Cardiac septum (tissue), 1 donor: ENCODE measurements at regions not wholly inside any gene's neighbourhood (a gene's known extent, or its start where the extent isn't known, plus 50 kb on each side); places are given as distances from the start of the nearest gene placed in this dataset.
A peak's percentile ranks its signal among the peaks of the same experiment; 100 is the strongest.
"Not testable (repeated sequence)": the region's sequence is repeated elsewhere in the genome, so short reads cannot be mapped to it uniquely, and the experiment has no call there.

Source experiments
- DNase-seq: peaks from one replicate; pipeline ENCODE4 v3.0.0-alpha.2; 2020; ENCODE audit warnings: low spot score
- intact Hi-C: fragments of 100-400 bp; cut with DNase I; formaldehyde crosslinking; loops from one replicate; pipeline ENCODE4 v1.14.0; 2022
- donor health status: DM: no; HTN: no; CAD: no.

DNA sequence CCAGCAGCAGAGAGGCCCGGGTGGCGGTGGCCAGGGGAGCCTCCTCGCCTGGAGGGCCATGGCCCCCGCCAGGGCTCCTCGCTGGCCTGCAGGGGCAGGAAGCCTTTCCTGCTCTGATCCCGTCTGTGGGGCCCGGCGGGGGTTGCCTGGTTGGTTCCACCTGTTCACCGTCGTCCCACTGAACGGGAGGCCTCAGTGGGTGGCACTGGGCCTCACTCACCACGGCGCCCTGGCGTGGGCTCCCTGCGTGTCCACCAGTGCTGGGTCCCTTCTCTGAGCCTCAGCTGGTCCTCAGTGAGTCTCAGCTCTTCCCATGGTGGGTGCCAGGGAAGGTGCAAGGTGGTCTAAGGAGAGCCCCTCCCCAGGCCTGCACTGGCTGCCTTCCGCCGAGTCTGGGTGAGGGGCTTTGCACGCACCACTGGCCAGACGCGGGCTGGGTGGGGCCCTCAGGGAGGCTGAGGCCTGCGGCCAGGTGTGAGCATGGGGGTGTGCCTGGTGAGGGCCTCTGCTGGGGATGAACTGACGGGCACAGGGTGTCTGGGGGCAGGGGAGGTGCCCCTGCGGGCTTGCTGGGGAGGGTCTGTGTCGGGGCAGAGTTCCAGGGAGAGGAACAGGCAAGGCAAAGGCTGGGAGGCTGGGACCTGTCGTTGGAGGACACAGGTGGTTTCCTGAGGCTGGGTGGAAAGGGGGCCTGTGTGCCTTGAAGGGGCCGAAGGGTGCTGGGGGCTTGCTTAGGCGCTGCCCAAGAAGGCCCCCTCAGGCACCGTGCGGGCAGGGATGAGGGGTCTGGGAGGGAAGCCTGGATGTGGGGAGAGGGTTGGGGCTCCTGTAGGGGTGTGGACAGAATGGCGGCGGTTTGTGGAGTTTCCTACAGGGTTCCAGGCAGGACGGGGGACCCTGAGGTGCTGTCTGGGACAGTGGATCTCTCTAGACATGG is 339.8 kb downstream of the TMEM121 start:
- DNase-seq = peak; percentile 68
- intact Hi-C loops = no loop called here

DNA sequence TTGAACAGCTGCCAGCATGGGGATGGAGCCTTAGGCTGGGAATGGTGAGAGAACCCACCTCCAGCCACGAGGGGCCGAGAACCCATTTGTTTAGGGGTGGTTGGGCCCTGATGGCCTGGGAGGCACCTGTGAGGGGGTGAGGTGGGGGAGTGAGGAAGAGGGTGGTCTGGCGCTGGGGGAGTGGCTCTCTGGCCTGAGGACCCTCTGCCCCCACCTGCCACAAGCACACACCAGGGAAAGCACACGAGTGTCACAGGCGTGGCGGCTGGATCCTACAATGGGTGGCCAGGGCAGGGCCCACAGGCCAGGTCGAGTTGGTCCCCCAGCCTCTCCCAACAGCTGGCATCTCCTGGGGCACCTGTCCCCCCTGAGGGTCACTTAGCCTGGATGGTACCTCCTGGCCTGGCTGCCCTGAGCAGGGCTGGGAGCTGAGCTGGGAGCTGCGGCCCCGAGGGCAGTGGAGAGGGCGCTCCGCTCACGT is 340.5 kb downstream of the TMEM121 start:
- DNase-seq = peak; percentile 64
- intact Hi-C loops = no loop called here

DNA sequence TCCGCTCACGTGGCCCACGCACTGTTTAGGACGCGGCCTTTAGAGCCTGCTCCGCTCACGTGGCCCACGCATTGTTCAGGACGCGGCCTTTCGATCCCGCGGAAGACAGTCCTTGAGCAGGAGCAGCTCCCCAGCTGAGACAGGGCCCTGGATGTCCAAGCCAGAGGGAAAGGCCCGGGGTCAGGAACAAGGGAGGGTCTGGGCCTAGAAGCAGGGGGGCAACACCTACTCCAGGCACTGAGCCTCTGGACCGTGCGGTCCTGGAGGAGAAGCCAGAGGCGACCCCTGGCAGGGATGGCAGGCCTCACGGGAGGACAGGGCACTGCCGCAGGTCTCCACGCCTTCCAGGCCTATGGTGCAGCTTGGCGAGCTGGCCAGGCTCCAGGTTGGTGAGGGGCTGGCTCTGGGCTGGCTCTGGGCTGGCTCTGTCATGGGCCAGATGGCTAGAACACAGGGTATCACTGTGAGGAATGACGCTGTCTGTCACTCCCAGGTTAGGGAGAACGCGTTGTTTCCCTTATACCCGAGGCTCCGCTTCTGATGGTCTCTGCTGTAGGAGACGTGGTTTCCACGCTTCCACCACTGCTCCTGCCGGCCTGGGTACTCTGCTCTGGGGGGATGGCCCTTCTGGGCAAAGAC is 341.7 kb downstream of the TMEM121 start:
- DNase-seq = peak; percentile 36
- intact Hi-C loops = no loop called here

DNA sequence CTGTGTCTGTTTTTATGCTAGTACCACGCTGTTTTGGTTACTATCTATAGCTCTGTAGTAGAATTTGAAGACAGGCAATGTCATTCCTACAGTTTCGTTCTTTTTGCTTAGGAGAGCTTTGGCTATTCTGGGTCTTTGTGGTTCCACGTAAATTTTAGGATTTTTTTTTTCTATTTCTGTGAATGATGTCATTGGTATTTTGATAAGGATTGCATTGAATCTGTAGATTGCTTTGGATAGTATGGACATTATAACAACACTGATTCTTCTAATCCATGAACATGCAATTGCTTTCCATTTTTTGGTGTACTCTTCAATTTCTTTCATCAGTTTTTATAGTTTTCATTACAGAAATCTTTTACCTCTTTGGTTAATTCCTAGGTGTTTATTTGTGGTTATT is 345.2 kb downstream of the TMEM121 start:
- intact Hi-C loops = no loop called here
- DNase-seq = no peak

DNA sequence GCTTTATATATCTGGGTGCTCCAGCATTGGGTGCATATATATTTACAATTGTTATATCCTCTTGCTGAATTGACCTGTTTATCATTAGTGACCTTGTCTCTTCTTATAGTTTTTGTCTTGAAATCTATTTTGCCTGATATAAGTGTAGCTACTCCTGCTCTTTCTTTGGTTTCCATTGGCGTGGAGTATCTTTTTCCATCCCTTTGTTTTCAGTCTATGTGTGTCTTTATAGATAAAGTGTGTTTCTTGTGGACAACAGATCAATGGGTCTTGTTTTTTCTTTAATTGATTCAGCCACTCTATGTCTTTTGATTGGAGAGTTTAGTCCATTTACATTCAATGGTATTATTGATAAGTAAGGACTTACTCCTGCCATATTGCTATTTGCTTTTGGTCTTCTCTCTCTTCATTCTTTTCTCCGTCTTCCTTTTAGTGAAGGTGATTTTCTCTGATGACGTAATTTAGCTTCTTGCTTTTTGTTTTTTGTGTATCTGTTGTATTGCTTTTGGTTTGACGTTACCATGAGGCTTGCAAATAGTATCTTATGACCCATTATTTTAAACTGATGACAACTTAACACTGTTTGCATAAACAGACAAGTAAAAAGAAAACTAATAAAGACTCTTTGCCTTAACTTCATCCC is 347.6 kb downstream of the TMEM121 start:
- no peak for DNase-seq
- intact Hi-C loops = no loop called here

DNA sequence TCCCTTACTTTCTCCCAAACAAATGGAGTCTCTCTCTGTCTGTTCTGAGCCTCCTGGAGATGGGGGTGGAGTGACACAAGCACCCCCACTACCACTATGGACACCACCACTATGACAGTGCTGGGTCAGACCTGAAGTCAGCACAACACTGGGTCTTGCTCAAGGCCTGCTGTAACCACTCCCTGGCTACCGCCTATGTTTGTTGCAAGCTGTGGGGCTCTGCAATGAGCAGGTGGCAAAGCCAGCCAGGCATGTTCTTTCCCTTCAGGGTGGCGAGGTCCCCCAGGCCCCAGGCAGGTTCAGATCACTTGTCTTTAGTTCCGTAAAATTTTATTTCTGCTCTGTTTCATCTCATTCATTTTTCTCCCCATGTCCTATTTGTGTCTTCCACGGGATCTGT is 349.8 kb downstream of the TMEM121 start:
- no peak for DNase-seq
- intact Hi-C loops = no loop called here

DNA sequence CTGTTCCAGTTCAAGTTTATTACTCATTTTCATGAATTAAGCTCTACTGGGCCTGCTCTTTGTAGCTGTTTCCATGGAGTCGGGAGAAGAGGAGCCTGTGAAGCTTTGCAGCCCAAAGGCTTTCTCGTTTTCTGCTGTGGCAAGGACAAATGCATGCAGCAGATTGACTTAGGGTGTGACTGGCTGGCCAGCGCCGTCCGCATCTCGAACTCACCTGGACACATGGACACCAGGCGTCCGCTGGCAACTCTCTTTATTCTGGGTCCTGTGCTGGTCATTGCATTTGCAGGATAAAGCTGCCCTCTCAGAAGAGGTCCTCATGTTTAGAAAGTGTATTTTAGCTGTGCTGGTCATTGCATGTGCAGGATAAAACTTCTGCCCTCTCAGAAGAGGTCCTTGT is 350.4 kb downstream of the TMEM121 start:
- intact Hi-C loops = no loop called here

DNA sequence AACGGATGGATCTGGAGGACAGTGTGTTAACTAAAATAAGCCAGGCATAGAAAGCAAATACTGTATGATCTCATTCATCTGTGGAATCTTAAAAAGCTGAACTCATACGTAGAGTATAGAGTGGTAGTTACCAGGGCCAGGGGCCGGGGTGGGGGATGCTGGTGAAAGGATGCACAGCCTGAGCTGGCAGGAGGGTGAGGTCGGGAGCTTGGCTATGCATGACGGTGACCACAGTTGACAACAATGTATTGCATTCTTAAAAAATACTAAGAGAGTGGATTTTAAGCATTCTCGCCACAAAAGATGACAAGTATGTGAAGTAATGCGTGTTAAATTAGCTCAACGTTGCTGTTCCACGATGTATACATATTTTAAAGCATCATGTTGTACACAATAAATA is 351.3 kb downstream of the TMEM121 start:
- intact Hi-C loops = no loop called here
- peak; percentile 44 for DNase-seq

More for the DNA sequence above, 350.4 kb downstream of the TMEM121 start:
- DNase-seq = peak; percentile 35

DNA sequence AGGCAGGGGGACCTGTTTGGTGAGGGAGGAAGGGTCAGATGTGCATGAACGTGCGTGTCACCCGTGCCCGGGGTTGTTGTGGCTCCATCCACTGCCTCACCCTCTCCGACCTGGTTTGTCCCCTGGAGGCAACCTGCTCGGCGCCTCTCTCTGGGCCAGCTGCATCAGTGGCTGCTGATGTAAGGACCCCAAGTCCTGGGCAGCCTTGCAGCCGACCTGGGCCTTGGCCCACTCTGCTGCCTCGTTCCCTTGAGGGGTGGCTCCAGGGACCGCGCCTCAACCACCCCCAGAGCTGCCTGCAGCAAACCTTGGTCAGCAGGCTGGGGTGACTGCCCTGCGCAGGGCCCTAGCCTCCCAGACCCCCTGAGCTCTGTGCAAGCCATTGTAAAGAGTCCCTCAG is 351.7 kb downstream of the TMEM121 start:
- DNase-seq = peak; percentile 53

DNA sequence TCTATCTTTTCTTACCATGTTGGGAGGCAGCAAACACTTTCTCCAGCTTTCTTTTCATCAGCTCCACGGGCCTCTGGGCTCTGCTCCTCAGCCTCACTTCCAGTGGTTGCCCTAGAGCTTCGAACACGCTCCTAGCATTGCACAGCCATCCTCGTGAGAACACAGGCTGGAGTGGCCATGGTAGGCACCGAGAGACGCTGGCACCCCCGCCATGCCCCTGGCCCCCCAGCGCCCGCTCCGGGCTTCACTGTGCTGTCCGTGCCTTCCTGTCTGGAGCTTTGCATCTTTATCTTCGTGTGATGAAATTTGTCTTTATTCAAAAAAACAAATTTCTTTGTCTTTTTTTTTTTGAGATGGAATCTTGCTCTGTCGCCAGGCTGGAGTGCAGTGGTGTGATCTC is 352.2 kb downstream of the TMEM121 start:
- intact Hi-C loops = no loop called here
- peak; percentile 31 for DNase-seq

More for the DNA sequence above, 351.7 kb downstream of the TMEM121 start:
- intact Hi-C loops = no loop called here

DNA sequence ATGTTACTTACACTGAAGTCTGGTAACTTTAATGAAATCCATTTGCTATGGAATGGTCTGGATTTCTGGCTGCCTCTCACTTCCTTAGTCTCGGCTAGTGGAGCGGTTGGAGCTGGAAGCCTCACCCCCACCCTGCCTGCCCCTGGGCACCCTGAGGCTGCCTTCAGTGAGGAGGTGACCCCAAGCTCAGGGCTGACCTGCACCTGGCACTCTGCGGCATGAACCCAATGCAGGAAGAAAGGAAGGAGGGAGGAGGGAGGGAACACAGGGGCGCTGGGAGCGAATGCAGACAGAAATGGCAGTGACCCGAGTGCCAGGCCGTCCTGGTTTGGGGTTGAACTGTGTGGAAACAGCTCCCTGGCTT is 353.1 kb downstream of the TMEM121 start:
- intact Hi-C loops = no loop called here
- DNase-seq = peak; percentile 31

DNA sequence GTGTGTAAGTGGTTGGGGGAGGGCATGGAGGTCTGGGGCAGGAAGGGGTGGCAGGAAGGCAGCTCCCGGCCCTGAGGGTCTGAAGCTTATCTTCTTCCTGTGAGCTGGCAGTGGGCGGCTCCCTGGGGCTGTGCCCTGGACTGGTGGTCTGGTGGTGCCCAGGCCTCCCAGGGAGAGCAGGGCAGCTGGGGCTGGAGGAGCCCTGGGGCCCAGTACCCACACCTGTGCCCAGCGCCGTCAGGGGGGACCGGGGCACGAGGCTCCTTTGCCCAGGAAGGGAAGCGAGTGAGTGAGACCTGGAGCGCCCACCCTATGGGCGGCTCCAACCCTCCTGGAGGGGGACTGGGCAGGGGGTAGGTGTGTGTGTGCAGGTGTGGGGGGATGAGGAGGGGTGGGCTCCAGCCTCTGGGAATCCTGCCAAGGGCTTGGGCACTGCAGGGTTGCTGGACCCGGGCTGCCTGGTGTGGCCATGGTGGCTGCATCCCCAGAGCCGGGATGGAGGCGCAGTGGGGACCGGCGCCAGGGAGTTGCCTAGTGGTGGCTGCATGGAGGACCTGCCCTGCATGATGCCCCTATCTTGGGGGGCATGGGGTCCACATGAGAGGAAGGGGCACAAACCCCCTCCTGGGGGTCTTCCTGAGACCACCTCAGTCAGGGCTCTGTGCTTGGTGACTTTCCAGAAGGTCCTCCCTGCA is 353.6 kb downstream of the TMEM121 start:
- intact Hi-C loops = no loop called here
- DNase-seq = peak; percentile 58

DNA sequence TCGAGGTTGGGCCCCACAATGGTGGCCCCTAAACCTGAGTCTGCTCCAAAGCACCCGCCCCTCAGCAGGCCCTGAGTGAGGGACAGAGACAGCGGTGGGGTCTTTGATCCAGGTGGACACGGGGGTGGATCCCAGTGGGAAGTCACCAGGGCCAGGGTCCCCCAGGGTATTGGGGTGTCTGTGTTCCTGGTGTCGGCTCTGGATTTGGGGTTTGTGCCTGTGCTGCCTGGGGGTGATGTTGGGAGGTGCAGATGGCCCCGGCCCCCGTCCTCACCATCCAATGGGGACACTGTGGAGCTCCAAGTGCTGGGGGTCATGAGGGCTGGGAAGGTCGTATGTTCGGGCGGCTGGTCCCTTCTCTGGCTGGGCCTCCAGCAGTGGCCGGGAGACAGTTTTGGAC is 354.2 kb downstream of the TMEM121 start:
- DNase-seq = peak; percentile 53

DNA sequence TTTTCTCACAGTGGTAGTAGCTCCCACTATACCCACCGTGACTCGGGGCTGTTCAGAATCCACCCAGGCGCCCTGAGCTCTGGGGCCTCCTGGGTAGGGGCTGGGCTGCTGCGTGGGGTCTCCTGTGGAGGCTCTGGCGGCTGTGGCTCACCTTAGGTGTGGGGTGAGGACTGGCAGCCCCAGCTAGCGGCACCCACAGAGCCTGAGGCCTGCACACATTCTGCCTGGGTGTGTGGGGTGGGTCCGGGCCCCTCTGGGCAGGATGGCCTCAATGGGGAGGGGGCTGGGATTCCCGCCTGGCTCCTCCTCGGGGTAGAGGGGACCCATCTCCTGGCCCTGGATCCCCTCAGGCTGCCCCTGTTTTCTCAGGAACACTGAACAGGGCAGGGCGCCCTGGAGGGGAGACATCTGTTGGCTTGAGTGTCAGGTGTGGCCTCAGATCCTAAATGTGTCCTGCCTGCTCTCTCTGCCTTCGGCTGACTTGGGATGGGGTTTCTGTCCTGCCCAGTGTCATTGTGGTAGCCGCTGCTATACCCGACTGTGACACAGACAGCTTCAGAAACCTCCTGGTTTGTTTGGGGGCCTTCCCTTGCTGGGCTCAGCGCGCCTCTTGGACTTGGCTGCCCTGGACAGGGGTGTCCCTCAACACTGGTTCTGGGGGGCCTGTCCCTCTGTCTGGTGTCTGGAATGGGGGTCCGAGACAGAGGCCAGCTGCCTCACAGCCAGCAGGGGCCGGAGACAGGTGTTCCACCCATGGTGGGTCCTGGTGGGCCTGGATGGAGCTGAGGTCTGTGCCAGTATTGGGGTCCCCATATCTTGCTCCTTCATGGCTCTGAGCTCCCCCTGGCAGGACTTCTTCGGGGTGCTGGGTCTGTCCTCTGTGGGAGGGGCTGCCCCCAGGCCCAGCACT is 354.9 kb downstream of the TMEM121 start:
- peak; percentile 74 for DNase-seq
- intact Hi-C loops = no loop called here

More for the DNA sequence above, 354.2 kb downstream of the TMEM121 start:
- intact Hi-C loops = no loop called here

DNA sequence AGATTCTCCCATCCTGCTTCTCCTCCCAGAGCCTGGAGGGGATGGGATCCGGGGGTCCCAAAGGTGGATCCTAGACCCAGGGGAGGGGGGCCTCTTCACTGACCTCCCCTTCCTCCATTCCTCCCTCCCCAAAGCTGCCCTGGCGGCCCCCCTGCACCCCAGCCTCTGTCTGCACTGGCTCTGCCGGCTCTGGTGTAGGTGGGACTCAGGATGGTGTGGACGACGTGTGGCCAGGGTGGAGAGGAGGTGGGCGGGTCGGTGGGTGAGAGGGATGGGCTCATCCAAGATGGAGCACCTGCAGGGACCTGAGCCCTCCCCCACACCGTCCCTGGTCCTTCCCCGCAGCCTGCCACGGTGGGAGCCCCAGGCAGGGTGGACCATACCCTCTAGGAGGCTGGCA is 355.6 kb downstream of the TMEM121 start:
- peak; percentile 54 for DNase-seq
- intact Hi-C loops = not testable (repeated sequence)

DNA sequence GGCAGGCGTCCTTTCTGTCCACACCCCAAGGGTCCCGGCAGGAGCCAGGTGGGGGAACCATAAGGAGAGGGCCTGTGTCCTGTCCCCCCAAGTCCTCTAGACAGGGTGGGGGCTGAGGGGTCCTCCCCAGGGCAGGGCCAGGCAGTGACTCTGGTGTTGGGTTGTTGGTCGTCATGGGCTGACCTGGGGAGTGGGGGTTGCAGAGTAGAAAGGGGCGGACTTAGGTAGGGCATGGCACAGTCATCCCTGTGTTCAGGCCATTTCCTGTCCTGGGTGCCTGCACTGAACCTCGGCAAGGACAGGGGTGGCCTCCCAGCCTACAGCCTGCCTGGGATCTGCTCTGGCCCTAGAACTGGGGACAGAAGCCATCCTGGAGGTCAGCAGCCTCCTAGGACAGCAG is 356.2 kb downstream of the TMEM121 start:
- intact Hi-C loops = no loop called here
- peak; percentile 43 for DNase-seq

DNA sequence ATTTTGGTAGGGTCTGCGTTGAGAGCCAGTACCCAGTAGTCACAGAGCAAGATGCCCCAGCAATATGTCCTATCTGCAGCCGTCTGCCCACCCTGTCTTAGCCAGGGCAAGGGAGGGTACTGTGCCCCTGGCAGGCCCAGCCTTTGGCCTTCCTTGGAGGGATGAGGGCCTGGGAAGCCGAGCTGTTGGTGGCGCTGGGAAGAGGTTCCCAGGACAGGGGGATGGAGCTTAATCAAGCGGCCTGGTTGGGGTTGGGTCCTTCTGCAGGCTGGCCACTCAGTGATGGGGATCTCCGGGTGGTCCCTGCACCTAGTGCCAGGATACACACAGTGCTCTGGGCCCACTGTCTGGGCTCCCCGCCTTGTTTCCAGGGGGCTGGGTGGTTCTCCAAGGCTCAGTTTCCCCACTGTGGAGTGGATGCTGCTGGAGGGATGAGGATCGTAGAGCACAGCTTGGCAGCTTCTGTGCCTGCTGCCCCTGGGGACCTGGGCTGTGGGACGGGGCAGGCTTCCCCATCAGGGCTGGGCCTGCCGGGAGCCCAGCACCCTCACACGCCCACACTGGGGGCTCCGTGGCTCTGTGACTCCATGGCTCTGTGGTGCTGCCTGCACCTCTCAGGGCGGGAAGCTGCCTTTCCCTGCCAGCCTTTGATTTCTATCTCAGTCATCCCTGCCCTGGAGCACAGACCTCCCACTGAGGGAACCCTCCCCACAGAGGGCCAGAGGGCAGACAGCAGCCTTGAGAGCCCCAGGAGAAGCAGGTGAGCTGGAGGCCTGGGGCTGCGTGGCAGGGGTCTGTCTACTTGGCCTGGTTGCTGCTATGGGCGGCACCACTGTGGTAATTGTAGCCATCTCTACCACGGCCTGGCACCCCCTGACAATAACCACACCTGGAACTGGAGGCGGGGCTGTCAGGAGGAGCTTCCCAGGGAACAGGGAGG is 357.0 kb downstream of the TMEM121 start:
- intact Hi-C loops = no loop called here

More for the DNA sequence above, 357.0 kb downstream of the TMEM121 start:
- DNase-seq = peak; percentile 61
